ENCODE measurements at regions not wholly inside any gene's neighbourhood (a gene's known extent, or its start where the extent isn't known, plus 50 kb on each side); places are given as distances from the start of the nearest gene placed in this dataset.

DNA sequence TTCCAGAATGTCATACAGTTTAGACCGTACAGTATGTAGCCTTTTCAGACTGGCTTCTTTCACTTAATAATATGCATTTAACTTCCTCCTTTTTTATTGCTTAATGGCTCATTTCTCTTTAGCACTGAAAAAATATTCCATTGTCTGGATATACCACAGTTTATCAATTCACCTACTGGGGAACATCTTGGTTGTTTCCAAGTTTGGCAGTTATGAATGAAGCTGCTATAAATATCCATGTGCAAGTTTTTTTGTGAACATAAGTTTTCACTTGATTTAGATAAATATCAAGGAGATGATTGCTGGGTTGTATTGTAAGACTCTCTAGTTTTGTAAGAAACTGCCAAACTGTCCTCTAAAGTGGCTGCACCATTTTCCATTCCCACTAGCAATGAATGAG lies 375.5 kb downstream of the PCDH18 start:
- ATAC-seq: no peak; the same call in 2 of the 3 replicates
- TF ChIP-seq ZNF8 (CRISPR knock-in tag; IDR thresholded peaks at IDR 0.05): peak; percentile 79
- TF ChIP-seq ZNF565 (CRISPR knock-in tag; conservative IDR thresholded peaks at IDR 0.05; ENCODE audit: low read depth): no peak

DNA sequence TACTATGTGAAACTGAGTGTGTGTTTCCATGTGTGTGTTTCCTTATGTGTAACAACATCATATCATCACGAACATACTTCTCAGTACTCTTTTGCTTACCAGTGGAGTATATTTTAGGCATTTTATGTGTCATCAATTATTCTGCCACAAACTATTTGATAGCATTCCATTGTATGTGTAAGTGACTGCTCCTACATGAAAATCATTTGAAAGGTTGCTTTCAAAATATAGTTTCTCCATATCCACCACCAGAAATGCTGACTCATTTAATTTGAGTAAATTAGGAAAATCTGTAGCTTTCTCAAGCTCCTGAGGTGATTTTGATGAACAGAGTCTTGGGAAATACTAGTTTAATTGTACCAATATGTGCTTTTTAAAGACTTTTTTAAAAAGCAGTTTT lies 376.2 kb downstream of the PCDH18 start:
- ATAC-seq: peak; percentile 96
- TF ChIP-seq CSDC2 (CRISPR knock-in tag; IDR thresholded peaks at IDR 0.05) (no peak), ISL1 (CRISPR knock-in tag; IDR thresholded peaks at IDR 0.05) (peak; percentile 29; the same call in 1 of the 2 replicates)

DNA sequence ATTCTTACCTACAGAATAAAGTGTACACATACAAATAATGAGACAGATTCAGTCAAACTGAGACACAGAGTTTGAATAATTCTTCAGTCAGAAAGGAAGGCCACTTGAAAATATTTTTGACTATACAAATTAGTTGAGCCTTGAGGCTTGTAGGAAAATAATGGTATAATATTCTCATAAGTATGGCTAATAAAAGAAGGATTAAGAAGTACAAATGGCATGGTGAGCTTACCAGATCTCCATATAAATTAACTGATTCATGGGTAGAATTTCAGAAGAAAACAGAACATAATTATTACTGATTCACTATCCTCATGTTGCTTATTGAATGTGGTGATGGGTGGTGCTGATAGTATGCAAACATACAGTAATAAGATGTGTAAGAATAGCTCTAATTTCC lies 401.1 kb downstream of the PCDH18 start:
- no peak for ATAC-seq
- TF ChIP-seq SNAI2 (CRISPR knock-in tag; IDR thresholded peaks at IDR 0.05) (no peak), ARNTL (CRISPR knock-in tag; IDR thresholded peaks at IDR 0.05; ENCODE audit: borderline replicate concordance, low read depth) (no peak)

DNA sequence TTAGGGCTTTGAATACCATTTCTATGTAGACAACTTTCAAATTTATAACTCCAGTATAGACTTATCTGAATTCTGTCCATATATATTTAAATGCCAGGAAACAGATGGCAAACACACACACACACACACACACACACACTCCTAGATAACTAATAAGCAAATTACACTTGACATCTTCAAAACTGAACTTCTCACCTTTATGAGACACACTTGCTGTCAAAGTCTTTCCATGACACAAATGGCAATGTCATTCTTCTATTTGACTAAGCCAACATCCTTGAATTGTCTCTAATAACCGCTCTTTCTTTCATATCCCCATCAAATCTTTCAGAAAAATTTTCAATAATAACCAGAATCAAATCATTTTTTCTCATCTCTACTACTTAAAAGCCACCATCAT lies 402.4 kb downstream of the PCDH18 start:
- no peak for TF ChIP-seq GLIS3 (CRISPR knock-in tag; IDR thresholded peaks at IDR 0.05)
- TF ChIP-seq TCF4 (CRISPR knock-in tag; IDR thresholded peaks at IDR 0.05; ENCODE audit: borderline replicate concordance): no peak
- TF ChIP-seq SNAI2 (CRISPR knock-in tag; IDR thresholded peaks at IDR 0.05): no peak
- TF ChIP-seq PPARA (CRISPR knock-in tag; IDR thresholded peaks at IDR 0.05; ENCODE audit: borderline replicate concordance): no peak
- TF ChIP-seq ZNF565 (CRISPR knock-in tag; conservative IDR thresholded peaks at IDR 0.05; ENCODE audit: low read depth): no peak
- TF ChIP-seq ZFP30 (CRISPR knock-in tag; IDR thresholded peaks at IDR 0.05): no peak
- TF ChIP-seq RARB (CRISPR knock-in tag; IDR thresholded peaks at IDR 0.05): no peak
- TF ChIP-seq TOX (CRISPR knock-in tag; IDR thresholded peaks at IDR 0.05; ENCODE audit: borderline replicate concordance): no peak
- no peak for TF ChIP-seq OSR1 (CRISPR knock-in tag; IDR thresholded peaks at IDR 0.05)
- TF ChIP-seq, protein P1, sequence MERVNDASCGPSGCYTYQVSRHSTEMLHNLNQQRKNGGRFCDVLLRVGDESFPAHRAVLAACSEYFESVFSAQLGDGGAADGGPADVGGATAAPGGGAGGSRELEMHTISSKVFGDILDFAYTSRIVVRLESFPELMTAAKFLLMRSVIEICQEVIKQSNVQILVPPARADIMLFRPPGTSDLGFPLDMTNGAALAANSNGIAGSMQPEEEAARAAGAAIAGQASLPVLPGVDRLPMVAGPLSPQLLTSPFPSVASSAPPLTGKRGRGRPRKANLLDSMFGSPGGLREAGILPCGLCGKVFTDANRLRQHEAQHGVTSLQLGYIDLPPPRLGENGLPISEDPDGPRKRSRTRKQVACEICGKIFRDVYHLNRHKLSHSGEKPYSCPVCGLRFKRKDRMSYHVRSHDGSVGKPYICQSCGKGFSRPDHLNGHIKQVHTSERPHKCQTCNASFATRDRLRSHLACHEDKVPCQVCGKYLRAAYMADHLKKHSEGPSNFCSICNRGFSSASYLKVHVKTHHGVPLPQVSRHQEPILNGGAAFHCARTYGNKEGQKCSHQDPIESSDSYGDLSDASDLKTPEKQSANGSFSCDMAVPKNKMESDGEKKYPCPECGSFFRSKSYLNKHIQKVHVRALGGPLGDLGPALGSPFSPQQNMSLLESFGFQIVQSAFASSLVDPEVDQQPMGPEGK (CRISPR knock-in tag; IDR thresholded peaks at IDR 0.05; ENCODE audit: borderline replicate concordance): no peak
- TF ChIP-seq ZC3H10 (CRISPR knock-in tag; IDR thresholded peaks at IDR 0.05): no peak
- TF ChIP-seq, protein P2, sequence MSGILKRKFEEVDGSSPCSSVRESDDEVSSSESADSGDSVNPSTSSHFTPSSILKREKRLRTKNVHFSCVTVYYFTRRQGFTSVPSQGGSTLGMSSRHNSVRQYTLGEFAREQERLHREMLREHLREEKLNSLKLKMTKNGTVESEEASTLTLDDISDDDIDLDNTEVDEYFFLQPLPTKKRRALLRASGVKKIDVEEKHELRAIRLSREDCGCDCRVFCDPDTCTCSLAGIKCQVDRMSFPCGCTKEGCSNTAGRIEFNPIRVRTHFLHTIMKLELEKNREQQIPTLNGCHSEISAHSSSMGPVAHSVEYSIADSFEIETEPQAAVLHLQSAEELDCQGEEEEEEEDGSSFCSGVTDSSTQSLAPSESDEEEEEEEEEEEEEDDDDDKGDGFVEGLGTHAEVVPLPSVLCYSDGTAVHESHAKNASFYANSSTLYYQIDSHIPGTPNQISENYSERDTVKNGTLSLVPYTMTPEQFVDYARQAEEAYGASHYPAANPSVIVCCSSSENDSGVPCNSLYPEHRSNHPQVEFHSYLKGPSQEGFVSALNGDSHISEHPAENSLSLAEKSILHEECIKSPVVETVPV (CRISPR knock-in tag; IDR thresholded peaks at IDR 0.05): no peak
- no peak for ATAC-seq

DNA sequence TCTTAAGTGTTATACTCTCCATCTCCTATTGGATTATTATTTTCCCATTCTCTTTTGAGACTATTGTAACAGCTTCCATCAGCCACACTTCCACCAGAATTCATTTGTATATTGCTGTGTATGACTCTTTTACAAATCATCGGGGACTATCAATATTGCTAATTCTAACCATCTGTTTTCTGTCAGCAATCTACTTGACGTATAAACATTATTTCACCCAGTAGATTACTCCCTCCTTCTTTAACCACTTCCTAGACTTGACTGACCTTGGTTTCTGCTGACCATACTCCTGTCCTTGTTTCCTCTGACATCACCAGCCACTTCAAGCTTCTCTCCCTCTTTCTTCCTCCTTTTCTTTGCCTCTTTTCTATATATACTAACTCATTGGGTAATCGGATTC lies 402.9 kb downstream of the PCDH18 start:
- ATAC-seq: no peak
- TF ChIP-seq ZFP30 (CRISPR knock-in tag; IDR thresholded peaks at IDR 0.05) (no peak), TCF4 (CRISPR knock-in tag; IDR thresholded peaks at IDR 0.05; ENCODE audit: borderline replicate concordance) (no peak), CSDC2 (CRISPR knock-in tag; IDR thresholded peaks at IDR 0.05) (no peak), ESRRG (CRISPR knock-in tag; IDR thresholded peaks at IDR 0.05) (no peak), SNAI2 (CRISPR knock-in tag; IDR thresholded peaks at IDR 0.05) (no peak), ZNF565 (CRISPR knock-in tag; conservative IDR thresholded peaks at IDR 0.05; ENCODE audit: low read depth) (no peak), ISL1 (CRISPR knock-in tag; IDR thresholded peaks at IDR 0.05) (no peak), TOX (CRISPR knock-in tag; IDR thresholded peaks at IDR 0.05; ENCODE audit: borderline replicate concordance) (no peak), ZNF70 (CRISPR knock-in tag; IDR thresholded peaks at IDR 0.05) (no peak), ZFP3 (CRISPR knock-in tag; IDR thresholded peaks at IDR 0.05) (no peak), RARB (CRISPR knock-in tag; IDR thresholded peaks at IDR 0.05) (no peak), ZNF8 (CRISPR knock-in tag; IDR thresholded peaks at IDR 0.05) (no peak)
- TF ChIP-seq, protein P3, sequence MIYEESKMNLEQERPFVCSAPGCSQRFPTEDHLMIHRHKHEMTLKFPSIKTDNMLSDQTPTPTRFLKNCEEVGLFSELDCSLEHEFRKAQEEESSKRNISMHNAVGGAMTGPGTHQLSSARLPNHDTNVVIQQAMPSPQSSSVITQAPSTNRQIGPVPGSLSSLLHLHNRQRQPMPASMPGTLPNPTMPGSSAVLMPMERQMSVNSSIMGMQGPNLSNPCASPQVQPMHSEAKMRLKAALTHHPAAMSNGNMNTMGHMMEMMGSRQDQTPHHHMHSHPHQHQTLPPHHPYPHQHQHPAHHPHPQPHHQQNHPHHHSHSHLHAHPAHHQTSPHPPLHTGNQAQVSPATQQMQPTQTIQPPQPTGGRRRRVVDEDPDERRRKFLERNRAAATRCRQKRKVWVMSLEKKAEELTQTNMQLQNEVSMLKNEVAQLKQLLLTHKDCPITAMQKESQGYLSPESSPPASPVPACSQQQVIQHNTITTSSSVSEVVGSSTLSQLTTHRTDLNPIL (CRISPR knock-in tag; IDR thresholded peaks at IDR 0.05; ENCODE audit: low read depth): no peak
- TF ChIP-seq, protein P1 (CRISPR knock-in tag; IDR thresholded peaks at IDR 0.05; ENCODE audit: borderline replicate concordance): no peak

Data from SK-N-SH treated with all-trans-retinoic acid at 6 μM for 48 hours (cell line).